ENCODE measurements at regions not wholly inside any gene's neighbourhood (a gene's known extent, or its start where the extent isn't known, plus 50 kb on each side); places are given as distances from the start of the nearest gene placed in this dataset.

- no peak for DNase-seq
These were observed 60.5 kb upstream of the CHST1 start for GRCh38 chr11:45725776-45726492.

GRCh38 chr11:45725121-45725520 is 59.7 kb upstream of the CHST1 start:
- in situ Hi-C loops (cut with MboI; ENCODE audit: low pct_unique_long_range_greater_than_20kb, low sequenced_read_pairs), result no loop called here

More at GRCh38 chr11:45725776-45726492, 60.5 kb upstream of the CHST1 start:
- in situ Hi-C loops (cut with MboI; ENCODE audit: low pct_unique_long_range_greater_than_20kb, low sequenced_read_pairs), result no loop called here

GRCh38 chr11:45724153-45724552 is 58.7 kb upstream of the CHST1 start:
- DNase-seq, result no peak
- in situ Hi-C loops (cut with MboI; ENCODE audit: low pct_unique_long_range_greater_than_20kb, low sequenced_read_pairs), result no loop called here

More at GRCh38 chr11:45725121-45725520, 59.7 kb upstream of the CHST1 start:
- DNase-seq, result no peak

- DNase-seq, result no peak
- in situ Hi-C loops (cut with MboI; ENCODE audit: low pct_unique_long_range_greater_than_20kb, low sequenced_read_pairs), result no loop called here
These were observed 58.0 kb upstream of the CHST1 start for GRCh38 chr11:45723397-45723796.

- in situ Hi-C loops (cut with MboI; ENCODE audit: low pct_unique_long_range_greater_than_20kb, low sequenced_read_pairs), result no loop called here
- DNase-seq, result no peak
These were observed 56.7 kb upstream of the CHST1 start for GRCh38 chr11:45722144-45722543.

- no peak for DNase-seq
These were observed 52.1 kb upstream of the CHST1 start for GRCh38 chr11:45717526-45717925.

GRCh38 chr11:45715418-45715817 is 50.0 kb upstream of the CHST1 start:
- in situ Hi-C loops (cut with MboI; ENCODE audit: low pct_unique_long_range_greater_than_20kb, low sequenced_read_pairs), result no loop called here
- no peak for DNase-seq

More at GRCh38 chr11:45717526-45717925, 52.1 kb upstream of the CHST1 start:
- in situ Hi-C loops (cut with MboI; ENCODE audit: low pct_unique_long_range_greater_than_20kb, low sequenced_read_pairs), result no loop called here
